ENCODE measurements at regions not wholly inside any gene's neighbourhood (a gene's known extent, or its start where the extent isn't known, plus 50 kb on each side); places are given as distances from the start of the nearest gene placed in this dataset.

DNA sequence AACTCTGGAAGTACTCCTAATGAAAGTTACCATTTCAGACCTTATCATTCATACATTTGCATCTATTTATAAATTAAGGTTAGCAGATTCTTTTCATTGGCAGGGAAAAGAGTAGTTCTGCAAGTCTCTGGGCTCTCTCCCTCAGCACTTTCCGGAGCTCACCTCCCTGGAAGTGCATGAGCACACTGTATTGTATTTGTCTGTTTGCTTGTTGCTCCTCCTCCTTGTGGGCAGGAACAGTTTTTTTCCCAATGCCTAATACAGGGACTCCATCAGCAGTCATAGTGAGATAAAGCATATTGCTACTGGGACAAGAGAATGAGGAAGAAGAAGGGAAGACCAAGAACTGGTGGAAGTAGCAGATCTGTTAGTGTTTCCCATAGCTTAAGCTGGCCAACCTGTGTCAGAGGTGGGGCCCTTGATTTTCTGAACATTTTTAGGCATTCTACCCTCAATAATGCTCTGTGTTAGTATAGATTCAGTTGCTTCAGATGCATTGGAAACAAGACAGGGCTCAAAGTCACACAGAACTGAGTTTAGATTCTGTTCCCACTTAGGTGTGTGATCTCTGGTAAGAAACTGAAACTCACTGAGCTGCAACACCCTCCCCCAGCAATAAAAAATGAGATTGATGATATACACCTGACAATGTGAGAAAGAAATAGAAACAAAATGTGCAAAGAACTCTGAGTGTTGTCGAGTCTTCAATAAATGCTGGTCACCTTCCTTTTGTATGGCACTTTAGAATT lies 407.8 kb downstream of the TUSC7 start:
- no peaks in the 10 kb centered on the region for H3K36me3 Mint-ChIP-seq (ENCODE audit: low read depth)
- DNase-seq = no peak
- H3K27ac Mint-ChIP-seq = no peak overlapping the region
- no peaks in the 10 kb centered on the region for H3K27me3 Mint-ChIP-seq
- no peaks in the 10 kb centered on the region for H3K4me1 Mint-ChIP-seq (ENCODE audit: low read depth)
- H3K4me3 Mint-ChIP-seq = no peak overlapping the region
- H3K9me3 Mint-ChIP-seq = no peaks in the 10 kb centered on the region

DNA sequence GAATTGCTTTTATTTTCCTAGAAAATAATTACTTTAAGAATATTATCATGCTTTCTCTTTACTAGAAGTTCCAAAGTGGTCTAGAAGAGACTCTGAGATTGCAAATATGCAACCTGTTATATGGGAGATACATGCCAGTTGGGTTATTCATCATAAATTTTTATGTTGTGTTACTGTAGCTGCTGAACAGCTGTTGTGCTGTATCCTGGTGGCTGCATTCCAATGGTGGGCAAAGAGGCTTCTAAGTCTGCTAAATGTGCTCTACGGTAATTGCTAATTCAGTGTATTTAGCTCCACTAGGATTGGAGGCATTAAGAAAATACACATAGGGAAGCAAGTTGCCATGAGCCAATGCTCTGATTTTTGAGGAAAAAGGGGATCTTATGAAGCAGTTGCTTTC lies 409.0 kb downstream of the TUSC7 start:
- Mint-ChIP-seq H3K27me3 (no peaks in the 10 kb centered on the region), H3K4me3 (no peak overlapping the region)

DNA sequence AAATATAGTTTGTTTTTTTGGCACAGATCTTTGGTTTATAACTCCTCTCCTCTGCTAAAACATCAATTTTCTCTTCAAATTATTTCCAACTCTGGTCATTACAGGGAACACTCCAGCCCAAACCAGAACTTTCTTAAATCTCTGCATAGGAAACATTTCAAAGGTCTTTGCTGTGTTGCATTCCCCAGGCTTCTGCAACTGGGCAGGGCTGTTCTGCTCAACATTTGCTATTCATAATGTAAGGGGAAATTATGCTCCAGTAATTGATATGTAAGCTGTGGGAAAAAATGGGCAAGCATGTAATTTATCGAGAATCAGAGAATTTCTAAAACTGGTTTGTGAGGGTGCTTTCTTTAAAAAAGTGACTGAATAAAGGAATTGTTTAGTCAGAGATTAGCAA lies 410.4 kb downstream of the TUSC7 start:
- Mint-ChIP-seq H3K27ac (no peak overlapping the region), H3K4me1 (ENCODE audit: low read depth) (no peaks in the 10 kb centered on the region), H3K9me3 (no peaks in the 10 kb centered on the region), H3K27me3 (no peaks in the 10 kb centered on the region), H3K36me3 (ENCODE audit: low read depth) (no peaks in the 10 kb centered on the region), H3K4me3 (no peak overlapping the region)
- DNase-seq = no peak

More for the DNA sequence above, 409.0 kb downstream of the TUSC7 start:
- no peaks in the 10 kb centered on the region for H3K4me1 Mint-ChIP-seq (ENCODE audit: low read depth)
- H3K9me3 Mint-ChIP-seq = no peaks in the 10 kb centered on the region
- no peak overlapping the region for H3K27ac Mint-ChIP-seq
- no peak for DNase-seq
- no peaks in the 10 kb centered on the region for H3K36me3 Mint-ChIP-seq (ENCODE audit: low read depth)

- no peak for DNase-seq
- Mint-ChIP-seq H3K27me3 (no peaks in the 10 kb centered on the region), H3K36me3 (ENCODE audit: low read depth) (no peaks in the 10 kb centered on the region), H3K27ac (no peak overlapping the region), H3K4me1 (ENCODE audit: low read depth) (no peaks in the 10 kb centered on the region), H3K4me3 (no peak overlapping the region), H3K9me3 (no peaks in the 10 kb centered on the region)
These were observed 413.0 kb downstream of the TUSC7 start for GRCh38 chr3:117122609-117123008.

DNA sequence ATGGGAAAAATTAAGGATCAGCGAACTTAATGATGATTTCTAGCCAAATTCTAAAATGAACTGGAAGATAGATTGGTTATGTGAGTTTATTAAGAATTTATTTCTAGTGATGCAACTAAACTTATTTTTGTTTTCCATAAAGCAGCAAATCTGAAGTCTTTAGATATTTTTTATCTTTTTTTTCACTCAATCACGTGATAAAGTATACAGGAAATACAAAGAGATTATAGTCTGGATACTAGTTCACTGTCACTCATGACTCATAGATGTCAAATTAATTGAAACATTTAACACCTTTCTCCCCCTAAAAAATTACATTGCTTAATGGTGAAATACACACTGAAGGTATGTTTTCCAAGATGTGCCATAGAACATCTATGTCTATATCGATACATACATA lies 416.9 kb downstream of the TUSC7 start:
- Mint-ChIP-seq H3K4me3 (no peak overlapping the region), H3K27ac (no peak overlapping the region), H3K36me3 (ENCODE audit: low read depth) (no peaks in the 10 kb centered on the region), H3K9me3 (no peaks in the 10 kb centered on the region), H3K27me3 (no peaks in the 10 kb centered on the region), H3K4me1 (ENCODE audit: low read depth) (no peaks in the 10 kb centered on the region)
- DNase-seq = no peak

- H3K36me3 Mint-ChIP-seq (ENCODE audit: low read depth) = no peaks in the 10 kb centered on the region
- no peak overlapping the region for H3K27ac Mint-ChIP-seq
- H3K4me1 Mint-ChIP-seq (ENCODE audit: low read depth) = no peaks in the 10 kb centered on the region
- no peak overlapping the region for H3K4me3 Mint-ChIP-seq
- H3K9me3 Mint-ChIP-seq = no peaks in the 10 kb centered on the region
- H3K27me3 Mint-ChIP-seq = no peaks in the 10 kb centered on the region
- no peak for DNase-seq
These were observed 417.5 kb downstream of the TUSC7 start for GRCh38 chr3:117126946-117127546.

GRCh38 chr3:117128133-117128532 lies 418.6 kb downstream of the TUSC7 start:
- no peaks in the 10 kb centered on the region for H3K9me3 Mint-ChIP-seq
- H3K4me3 Mint-ChIP-seq = no peak overlapping the region
- H3K36me3 Mint-ChIP-seq (ENCODE audit: low read depth) = no peaks in the 10 kb centered on the region
- no peak overlapping the region for H3K27ac Mint-ChIP-seq
- H3K4me1 Mint-ChIP-seq (ENCODE audit: low read depth) = no peaks in the 10 kb centered on the region
- H3K27me3 Mint-ChIP-seq = no peaks in the 10 kb centered on the region
- no peak for DNase-seq

DNA sequence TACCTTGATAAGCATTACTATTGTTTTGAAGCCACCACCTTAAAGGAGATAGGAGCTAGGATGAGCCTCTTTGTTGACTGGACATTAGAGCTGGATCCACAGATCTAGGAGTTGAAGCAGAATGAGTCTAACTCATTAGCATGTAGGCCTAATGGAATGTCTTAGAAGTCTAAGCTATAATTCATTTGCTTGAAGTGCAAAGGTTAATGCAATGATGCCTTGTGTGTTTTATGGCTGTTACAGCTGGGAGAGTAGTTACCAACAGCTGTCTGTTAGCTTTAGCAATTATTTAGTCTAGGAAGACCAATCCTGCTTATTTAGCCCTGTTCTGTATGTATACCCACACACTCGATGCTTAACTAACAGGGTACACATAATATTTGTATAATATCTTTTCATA lies 419.3 kb downstream of the TUSC7 start:
- no peak overlapping the region for H3K27ac Mint-ChIP-seq
- no peak for DNase-seq
- no peaks in the 10 kb centered on the region for H3K9me3 Mint-ChIP-seq
- no peak overlapping the region for H3K4me3 Mint-ChIP-seq
- H3K4me1 Mint-ChIP-seq (ENCODE audit: low read depth) = no peaks in the 10 kb centered on the region
- H3K27me3 Mint-ChIP-seq = no peaks in the 10 kb centered on the region
- no peaks in the 10 kb centered on the region for H3K36me3 Mint-ChIP-seq (ENCODE audit: low read depth)

GRCh38 chr3:117129516-117129915 lies 419.9 kb downstream of the TUSC7 start:
- Mint-ChIP-seq H3K4me1 (ENCODE audit: low read depth) (no peaks in the 10 kb centered on the region), H3K4me3 (no peak overlapping the region), H3K27ac (no peak overlapping the region), H3K27me3 (no peaks in the 10 kb centered on the region), H3K9me3 (no peaks in the 10 kb centered on the region), H3K36me3 (ENCODE audit: low read depth) (no peaks in the 10 kb centered on the region)
- no peak for DNase-seq

- Mint-ChIP-seq H3K27me3 (no peaks in the 10 kb centered on the region), H3K9me3 (no peaks in the 10 kb centered on the region), H3K4me1 (ENCODE audit: low read depth) (no peaks in the 10 kb centered on the region), H3K4me3 (no peak overlapping the region), H3K36me3 (ENCODE audit: low read depth) (no peaks in the 10 kb centered on the region), H3K27ac (no peak overlapping the region)
- no peak for DNase-seq
These were observed 420.6 kb downstream of the TUSC7 start for GRCh38 chr3:117130222-117130621.

- Mint-ChIP-seq H3K9me3 (no peaks in the 10 kb centered on the region), H3K27ac (no peak overlapping the region), H3K27me3 (no peaks in the 10 kb centered on the region), H3K4me1 (ENCODE audit: low read depth) (no peaks in the 10 kb centered on the region), H3K36me3 (ENCODE audit: low read depth) (no peaks in the 10 kb centered on the region), H3K4me3 (no peak overlapping the region)
- DNase-seq = no peak
These were observed 421.7 kb downstream of the TUSC7 start for GRCh38 chr3:117131259-117131658.

DNA sequence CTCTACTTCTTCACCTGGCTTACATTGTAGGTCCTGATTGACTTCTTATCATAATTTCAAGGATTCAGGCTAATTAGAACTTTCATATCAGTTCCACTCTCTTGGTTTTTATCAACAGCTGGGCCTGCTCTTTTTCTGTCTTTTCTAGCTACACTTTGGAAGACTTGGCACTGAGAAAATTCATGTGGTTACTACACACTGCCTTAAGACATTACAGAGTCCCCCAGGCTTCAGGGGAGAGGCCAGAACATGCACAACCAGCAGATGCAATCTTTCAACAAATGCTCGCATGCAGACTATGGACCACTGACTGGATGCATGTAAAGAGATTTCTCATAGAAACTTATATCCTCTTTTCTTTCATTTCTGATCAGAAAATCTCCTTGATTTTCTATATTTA lies 423.5 kb downstream of the TUSC7 start:
- DNase-seq = no peak
- Mint-ChIP-seq H3K27me3 (no peaks in the 10 kb centered on the region), H3K27ac (no peak overlapping the region), H3K9me3 (no peaks in the 10 kb centered on the region), H3K36me3 (ENCODE audit: low read depth) (no peaks in the 10 kb centered on the region), H3K4me1 (ENCODE audit: low read depth) (no peaks in the 10 kb centered on the region), H3K4me3 (no peak overlapping the region)

DNA sequence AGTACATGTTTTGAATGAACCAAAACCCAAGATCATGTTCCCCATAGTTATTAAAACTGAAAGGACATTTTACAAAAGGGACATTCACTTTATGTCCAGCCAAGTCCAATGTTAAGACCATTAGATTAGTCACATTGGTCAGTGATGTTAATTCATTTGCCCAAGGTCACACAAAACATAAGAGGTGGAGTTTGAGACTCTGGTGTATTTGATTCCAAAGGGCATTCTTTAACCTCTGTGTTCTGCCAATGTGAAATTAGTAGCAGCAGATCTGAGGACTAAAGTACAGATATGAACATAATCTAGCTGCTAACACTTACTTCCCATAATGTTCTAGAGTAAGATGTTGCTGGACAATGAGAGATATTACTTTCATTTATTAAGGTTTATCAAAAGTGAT lies 425.6 kb downstream of the TUSC7 start:
- Mint-ChIP-seq H3K27me3 (no peaks in the 10 kb centered on the region), H3K36me3 (ENCODE audit: low read depth) (no peaks in the 10 kb centered on the region), H3K9me3 (no peaks in the 10 kb centered on the region), H3K4me1 (ENCODE audit: low read depth) (no peaks in the 10 kb centered on the region), H3K27ac (no peak overlapping the region), H3K4me3 (no peak overlapping the region)
- DNase-seq = no peak

GRCh38 chr3:117136003-117136402 lies 426.4 kb downstream of the TUSC7 start:
- H3K27me3 Mint-ChIP-seq = no peaks in the 10 kb centered on the region
- no peak overlapping the region for H3K4me3 Mint-ChIP-seq
- no peaks in the 10 kb centered on the region for H3K36me3 Mint-ChIP-seq (ENCODE audit: low read depth)
- DNase-seq = no peak
- no peaks in the 10 kb centered on the region for H3K4me1 Mint-ChIP-seq (ENCODE audit: low read depth)
- H3K9me3 Mint-ChIP-seq = no peaks in the 10 kb centered on the region
- no peak overlapping the region for H3K27ac Mint-ChIP-seq

GRCh38 chr3:117137065-117137464 lies 427.5 kb downstream of the TUSC7 start:
- no peaks in the 10 kb centered on the region for H3K4me1 Mint-ChIP-seq (ENCODE audit: low read depth)
- H3K27ac Mint-ChIP-seq = no peak overlapping the region

More at GRCh38 chr3:117137065-117137464, 427.5 kb downstream of the TUSC7 start:
- DNase-seq = no peak
- peaks cover under 1% of the 10 kb centered on the region for H3K9me3 Mint-ChIP-seq
- H3K4me3 Mint-ChIP-seq = no peak overlapping the region
- no peaks in the 10 kb centered on the region for H3K36me3 Mint-ChIP-seq (ENCODE audit: low read depth)
- H3K27me3 Mint-ChIP-seq = no peaks in the 10 kb centered on the region
